GM19328 (cell line): ENCODE measurements at regions not wholly inside any gene's neighbourhood (a gene's known extent, or its start where the extent isn't known, plus 50 kb on each side); places are given as distances from the start of the nearest gene placed in this dataset.

Source experiments
- ATAC-seq: cut with Tn5 transposase; IDR thresholded peaks from one replicate; pipeline ENCODE4 v1.9.1; 2021; ENCODE audit warnings: mild to moderate bottlenecking, moderate library complexity; ENCODE audit not compliant: unreplicated experiment

DNA sequence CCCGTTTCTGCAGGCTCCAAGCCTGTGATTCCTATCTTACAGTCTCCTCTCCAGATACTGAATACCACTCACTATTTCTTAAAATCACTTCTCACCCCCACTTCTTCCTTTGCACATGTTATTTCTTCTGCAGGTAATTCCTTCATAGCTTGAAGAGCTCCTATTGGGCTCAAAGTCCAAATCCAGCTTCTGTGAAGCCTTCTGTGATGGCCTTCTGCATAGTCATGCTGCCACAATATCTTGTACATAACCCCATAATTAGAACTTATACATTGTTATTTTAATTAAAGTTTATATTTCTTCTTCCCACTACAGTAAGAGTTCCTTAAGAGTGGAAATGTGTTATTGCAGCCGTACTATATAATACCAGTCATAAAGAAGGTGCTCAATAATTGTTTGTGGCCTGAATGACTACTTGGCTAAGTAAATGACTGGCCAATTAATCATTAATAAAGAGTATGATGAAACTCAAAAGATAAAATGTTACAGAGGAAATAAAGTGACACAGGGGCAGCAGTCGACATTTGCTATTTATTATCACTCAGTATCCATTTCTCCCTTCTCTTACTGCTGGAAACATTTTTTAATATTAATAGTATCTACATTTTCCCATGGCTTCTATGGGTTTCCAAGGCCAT lies 886.6 kb downstream of the TTLL7 start:
- ATAC-seq, result no peak

DNA sequence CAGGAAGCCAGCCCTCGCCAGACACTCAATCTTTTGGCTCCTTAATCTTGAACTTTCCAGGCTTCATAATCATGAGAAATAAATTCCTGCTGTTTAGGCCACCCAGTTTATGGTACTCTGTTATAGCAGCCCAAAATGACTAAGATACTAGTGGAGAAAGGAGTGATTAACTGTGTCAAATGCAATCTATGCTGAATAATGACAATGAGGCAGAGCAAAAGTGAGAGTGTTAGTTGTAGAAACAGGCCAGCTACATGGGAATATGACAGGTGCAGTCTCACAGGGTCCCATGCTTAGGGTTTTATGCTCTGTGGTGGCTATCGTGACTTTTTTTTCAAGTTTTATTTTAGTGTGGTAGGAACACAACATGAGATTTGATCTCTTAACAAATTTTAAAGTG lies 888.8 kb downstream of the TTLL7 start:
- ATAC-seq, result no peak

DNA sequence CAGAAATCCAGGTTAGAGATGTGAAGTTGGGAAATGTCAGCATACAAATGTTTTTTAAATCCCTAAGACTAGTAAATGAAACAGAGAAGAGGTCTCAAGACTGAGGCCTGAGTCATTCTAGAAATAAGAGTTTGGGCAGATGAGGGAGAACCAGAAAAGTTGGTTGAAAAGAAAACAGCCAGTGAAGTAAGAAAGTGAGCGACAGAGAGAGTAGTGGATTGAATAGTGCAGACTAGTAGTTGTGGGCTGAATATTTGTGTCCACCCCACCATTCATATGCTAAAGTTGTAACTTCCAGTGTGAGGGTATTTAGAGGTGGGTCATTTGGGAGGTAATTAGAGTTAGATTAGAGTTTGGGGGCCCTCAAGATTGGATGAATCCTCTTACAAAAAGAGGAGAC lies 889.2 kb downstream of the TTLL7 start:
- no peak for ATAC-seq

DNA sequence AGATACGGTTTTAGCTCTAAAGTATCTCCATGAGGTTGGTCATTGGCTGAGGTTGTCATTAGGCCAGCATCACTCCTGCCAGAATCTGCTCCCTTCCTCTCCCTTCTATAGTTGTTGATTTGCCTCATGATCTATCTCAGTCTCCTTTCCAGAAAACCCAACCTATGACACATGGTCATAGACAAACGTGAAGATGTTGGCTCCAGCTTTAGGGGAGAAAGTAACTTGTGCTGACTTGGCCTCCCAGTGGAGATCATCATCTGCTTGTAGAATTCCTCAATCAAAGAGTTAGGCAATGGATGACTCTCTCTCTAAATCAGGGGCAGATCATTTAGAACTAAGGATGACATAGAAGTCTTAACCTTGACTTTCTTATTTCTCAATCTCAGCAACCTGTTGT lies 894.4 kb downstream of the TTLL7 start:
- no peak for ATAC-seq

DNA sequence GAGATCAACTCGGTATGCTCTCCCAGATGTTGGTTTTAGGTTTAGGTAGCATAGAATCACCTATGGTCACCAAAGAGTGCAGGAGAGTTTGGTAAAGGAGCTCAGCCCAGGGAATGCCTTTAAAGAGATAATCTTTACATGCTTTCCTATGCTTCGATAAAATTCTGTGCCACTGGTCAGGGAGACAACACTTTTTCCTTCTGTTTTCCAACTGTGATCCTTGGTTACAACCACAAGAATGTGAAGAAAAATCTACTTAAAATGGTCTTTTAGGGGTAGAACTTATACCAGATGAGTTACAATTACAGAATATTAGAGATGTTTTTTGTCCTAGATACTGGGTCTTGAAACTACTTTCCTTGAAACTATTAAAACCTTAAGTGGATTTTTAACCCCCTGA lies 895.6 kb downstream of the TTLL7 start:
- ATAC-seq, result no peak

DNA sequence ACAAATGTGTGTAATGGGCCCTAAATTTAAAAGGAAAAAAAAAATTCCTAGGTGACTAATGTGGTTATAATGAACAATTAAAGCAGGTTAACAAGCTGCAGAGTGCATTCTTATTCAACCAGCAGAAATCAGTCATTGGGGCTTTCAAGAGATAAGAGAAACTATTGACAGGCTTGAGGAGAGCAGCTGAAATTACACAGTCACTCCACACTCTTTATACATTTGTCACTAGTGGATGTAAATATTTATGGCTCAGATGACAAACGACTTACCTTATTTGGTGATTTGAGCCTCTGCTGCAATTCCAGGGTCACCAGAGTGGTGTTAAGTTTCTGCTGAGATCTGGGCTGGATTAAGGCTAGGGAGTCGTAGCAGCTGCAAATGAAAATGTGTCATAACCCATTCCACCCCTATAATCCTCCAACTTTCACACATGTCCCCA lies 896.3 kb downstream of the TTLL7 start:
- ATAC-seq, result no peak

DNA sequence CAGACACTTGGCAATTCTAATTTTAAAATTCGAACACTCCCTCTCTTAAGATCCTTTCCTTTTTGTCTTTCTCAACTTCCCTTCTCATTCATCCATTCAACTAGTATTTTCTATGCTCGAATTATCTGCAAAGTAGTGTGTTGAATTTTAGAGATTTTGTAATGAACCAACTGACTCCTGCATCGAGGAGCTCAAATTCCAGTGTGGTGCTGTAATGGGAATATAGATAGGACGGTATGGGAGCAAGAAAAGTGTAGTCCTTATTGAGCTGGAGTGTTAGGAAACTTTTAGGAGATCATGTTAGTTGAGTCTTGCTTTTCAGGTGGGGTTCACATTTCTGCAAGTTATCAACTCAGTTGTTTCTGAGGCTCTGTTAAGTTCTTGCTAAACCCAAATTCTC lies 897.5 kb downstream of the TTLL7 start:
- no peak for ATAC-seq

DNA sequence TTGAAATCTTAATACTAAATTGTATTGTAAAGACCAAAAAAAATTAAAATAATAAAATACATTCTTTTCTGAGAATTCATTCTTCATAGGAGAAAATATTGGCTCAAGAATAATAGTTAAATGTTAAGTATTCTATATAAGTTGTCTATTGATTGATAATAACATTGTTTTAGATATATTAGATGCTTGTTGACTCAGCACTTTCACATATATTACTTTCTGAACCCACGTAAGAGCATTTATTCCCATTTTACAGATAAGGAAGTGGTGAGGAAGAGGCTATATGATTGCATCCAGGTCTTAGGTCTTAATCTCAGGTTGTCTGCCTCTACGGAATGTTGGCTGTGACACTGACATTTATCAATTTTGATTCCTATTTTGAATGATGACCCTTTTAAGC lies 898.8 kb downstream of the TTLL7 start:
- ATAC-seq, result no peak

DNA sequence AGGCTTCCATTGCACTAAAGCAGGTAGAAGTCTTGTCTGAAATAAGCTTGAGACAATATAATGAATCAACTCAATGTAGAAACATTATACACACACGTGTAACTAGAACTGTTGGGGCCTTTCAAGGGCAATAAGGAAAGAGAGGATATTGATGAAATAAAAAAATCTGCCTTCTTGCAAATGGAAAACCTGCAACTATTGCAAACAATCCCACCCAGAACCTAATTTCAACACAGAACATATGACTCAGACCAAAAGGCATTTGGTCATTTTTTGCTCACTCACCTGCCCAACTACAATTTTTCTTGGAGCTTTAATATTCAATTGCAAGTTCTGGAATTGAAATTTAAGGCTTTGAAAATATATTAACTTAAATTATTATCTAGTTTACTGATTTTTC lies 900.1 kb downstream of the TTLL7 start:
- no peak for ATAC-seq

DNA sequence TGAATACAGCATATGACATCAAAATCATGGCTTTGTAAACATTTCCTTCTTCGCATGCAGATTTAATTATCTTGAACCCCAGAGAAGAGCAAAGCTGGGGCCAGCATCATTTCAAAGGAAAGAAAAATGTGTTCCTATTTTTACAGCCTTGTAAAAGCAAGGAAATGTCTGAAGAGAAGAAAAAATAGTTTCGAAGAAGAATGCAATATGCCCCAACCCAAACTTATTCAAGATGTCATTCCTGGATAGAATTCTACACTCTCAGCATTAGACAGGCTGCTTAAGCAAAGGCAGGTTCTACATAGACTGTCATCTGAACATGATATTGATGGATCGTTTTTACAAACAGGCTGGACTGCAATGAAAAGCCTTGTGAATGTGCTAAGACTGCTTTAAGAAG lies 900.8 kb downstream of the TTLL7 start:
- no peak for ATAC-seq

DNA sequence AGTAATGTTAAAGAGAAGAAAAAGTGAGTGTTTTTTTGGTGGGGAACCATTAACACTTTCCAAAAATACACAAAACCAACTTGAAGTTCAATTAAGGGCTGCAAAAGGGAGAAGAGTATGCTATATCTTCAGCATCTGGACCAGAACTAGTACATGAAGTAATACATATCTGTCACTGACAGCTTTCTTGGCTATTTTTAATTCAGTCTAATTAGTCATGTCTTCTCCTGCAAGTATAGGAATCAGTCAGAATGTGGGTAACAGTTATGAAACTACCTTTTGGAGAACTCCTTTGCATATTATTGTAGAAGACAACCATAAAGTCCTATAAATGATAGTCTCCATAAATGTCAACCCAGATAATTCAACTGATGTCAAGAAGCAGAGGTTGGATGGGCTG lies 901.2 kb downstream of the TTLL7 start:
- no peak for ATAC-seq

DNA sequence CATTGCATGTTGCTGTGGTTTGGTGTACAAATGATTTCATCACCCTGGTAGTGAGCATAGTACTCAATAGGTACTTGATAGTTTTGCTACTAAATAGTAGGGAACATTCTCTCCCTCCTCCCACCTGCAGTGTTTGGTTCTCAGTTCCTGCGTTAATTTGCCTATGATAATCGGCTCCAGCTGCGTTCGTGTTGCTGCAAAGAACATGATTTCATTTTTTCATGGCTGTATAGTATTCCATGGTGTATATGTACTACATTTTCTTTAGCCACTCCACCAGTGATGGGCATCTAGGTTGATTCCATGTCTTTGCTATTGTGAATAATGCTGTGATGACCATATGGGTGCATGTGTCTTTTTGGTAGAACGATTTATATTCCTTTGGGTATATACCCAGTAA lies 903.4 kb downstream of the TTLL7 start:
- ATAC-seq, result no peak

DNA sequence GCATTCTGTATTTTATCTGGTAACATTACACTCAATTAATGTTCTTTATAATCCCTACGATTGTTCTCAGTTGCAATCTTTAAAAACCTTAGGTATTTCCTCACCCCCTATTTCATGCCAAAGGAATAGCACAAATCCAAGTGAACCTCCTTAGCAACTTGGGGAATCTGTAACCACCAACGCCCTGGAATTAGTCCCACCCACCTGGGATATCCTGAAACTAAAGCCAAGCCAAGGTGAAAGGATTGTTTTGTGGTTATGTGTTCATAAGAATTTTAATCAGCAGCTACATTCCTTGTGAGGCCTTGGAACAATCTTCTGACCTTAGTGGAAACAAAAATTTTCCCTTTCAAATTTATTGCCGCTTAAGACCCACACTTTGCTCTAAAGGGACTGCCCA lies 908.7 kb downstream of the TTLL7 start:
- ATAC-seq, result no peak

DNA sequence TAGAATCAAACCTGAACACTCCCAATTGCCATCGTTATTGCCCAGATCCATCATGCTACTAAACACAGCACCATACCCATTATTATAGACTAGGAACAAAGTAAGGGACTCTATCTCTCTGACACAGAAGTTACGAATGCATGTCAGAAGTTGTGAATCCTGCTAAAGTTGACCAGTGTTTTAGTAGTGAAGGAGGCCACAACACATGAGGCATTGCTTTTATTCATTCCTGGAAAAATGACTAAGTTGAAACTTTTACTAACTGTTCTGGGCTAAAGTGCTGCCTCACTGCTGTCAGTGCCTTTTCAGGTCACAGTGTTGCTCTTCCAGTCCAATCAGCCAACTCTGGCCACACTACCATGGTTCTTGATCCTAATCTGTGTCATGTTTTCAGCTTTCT lies 911.1 kb downstream of the TTLL7 start:
- no peak for ATAC-seq

DNA sequence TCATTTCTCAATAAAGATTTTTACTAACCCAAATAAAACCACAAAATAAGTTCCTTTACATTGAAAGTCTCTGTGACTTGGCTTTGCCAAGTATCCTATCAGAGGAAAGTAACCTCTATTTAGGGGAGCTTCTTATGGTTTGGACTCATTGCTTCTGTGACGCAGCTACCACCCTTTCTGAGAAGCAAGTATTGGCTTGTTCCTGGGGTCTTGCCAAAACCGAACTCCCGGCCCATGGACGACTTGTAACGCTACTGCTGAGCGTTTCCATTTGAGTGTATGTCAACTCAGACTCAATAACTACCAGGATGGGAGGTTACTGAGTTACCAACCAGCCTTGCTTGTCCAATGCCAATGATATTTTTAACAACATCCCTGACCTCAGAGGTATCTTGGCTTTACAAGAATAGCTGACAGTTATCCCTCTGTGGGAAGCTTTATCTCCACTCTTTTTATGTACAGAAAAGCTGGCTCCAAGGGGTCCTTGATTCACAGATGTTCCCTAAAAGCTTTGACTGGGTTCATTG lies 911.9 kb downstream of the TTLL7 start:
- no peak for ATAC-seq

DNA sequence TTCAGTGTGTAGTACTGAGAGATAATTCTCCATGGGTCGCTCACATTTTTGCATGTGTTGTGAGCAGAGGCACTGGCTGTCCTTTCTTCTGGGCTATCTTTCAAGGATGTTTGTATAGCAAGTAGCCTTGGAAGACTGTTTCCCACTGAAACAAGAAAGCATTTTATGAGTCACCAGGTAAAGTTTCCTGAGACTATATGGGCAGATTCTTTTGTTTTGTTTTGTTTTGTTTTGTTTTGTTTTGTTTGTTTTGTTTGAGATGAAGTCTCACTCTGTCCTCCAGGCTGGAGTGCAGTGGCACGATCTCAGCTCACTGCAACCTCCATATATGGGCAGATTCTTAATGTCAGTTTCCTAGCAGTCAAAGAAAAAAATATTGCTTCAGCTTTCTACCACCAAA lies 912.6 kb downstream of the TTLL7 start:
- no peak for ATAC-seq

DNA sequence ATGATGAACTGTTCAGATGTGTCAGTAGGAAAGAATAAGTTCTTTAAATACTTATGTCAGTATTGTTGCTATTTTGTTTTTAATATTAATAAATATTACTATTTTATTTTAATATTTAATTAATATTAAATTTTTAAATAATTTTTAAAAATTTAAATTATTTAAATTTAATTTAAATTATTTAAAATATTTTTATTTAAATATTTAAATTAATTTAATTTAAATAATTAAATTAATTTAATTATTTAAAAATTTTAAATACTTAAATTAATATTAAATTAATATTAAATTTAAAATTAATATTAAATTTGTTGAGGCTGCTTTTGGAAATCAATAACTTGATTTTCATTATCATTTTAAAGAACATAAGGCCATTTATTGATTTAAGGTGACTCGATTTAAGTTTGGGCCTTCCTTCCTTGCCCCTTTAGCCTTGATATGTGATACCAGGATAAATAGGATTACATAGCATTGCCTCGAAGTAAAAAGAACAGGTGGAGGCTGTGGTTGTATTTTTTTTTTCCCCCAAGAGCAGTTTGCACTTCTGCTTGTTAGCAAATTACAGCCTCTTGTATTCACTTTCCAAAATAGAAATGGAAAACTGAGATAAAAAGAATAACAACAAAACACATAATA lies 915.2 kb downstream of the TTLL7 start:
- no peak for ATAC-seq

DNA sequence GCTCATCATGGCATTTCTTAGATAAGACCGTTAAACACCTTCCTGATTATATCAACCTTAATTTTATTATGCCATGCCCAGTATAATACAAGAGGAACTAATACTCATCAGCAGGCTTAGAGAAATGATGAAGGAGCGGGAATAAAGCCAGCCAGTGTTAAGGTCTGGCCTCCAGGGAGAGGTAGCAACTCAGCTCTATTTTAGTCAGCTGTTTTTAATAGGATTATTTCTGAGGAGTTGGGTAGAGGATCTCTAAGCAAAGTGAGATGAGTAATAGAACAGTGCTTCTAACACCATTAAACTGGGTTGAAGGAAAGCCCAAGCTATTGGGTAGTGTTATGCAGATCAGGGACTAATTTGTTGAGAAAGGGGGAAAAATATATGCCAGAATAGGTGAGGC lies 921.5 kb downstream of the TTLL7 start:
- no peak for ATAC-seq

DNA sequence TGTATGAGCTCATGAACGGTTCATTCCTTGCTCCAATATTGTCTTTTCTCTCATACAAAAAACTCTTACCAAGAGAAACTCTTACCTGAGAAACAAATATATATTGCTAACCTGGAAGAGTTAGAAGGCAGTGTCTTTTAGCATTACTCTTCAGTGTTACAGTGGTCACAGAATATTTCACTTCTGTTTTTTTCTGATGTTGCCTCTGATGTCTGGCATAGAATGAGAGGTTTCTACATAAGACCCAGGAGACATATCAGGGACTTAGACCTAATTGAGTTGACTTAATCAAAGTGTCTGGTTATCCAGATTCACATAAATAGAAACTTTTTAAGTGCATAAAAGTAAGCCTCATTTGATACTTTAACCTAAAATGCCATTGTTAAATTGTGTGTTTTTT lies 923.8 kb downstream of the TTLL7 start:
- ATAC-seq, result no peak

DNA sequence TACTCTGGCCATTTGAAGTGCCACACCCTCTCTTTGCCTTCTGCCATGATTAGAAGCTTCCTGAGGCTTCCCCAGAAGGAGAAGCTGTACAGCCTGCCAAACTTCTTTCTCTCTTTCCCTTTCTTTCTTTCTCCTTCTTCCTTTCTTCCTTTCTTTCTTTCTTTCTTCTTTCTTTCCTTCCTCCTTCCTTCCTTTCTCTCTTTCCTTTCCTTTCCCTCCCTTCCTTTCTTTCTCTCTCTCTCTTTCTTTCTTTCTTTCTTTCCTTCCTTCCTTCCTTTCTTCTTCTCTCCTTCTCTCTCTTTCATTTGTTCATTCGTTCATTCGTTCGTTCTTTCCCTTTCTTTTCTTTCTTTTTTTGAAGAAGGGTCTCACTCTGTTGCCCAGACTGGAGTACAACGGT lies 931.0 kb downstream of the TTLL7 start:
- no peak for ATAC-seq

DNA sequence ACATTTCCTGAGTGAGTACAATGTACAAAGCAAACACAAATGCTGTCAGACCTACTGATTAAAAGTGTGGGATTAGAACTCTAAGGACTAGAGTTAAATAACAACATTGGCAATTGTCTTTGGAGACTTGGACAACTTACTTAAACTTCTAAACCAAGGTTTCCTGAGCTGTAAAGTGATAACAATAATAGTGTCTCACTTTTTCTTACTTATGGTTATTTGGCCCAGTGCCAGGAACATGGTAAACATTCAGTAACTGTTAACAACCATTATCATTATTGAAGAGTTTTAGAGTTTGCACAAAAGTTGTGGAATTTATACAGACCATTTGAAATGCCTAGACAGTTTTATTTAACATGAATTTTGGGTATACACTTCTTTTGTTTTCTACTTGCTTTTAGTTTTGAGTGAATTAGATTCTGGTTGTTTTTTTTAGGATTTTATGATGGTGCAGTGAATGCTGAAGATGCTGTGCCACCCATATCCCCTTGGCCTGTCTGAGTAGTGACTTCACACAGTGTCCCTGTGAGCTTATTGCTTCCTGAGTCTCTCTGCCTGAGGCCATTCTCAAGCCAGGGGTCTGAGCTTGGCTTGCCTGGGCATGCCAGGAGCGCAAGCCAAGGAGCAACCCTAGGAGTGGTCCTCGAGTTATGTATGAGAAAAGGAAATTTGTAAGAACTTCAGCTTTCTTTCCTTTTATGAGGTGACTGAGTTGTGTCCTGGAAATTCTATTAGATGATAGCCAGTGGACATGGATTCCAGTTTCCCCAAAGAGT lies 932.8 kb downstream of the TTLL7 start:
- no peak for ATAC-seq

DNA sequence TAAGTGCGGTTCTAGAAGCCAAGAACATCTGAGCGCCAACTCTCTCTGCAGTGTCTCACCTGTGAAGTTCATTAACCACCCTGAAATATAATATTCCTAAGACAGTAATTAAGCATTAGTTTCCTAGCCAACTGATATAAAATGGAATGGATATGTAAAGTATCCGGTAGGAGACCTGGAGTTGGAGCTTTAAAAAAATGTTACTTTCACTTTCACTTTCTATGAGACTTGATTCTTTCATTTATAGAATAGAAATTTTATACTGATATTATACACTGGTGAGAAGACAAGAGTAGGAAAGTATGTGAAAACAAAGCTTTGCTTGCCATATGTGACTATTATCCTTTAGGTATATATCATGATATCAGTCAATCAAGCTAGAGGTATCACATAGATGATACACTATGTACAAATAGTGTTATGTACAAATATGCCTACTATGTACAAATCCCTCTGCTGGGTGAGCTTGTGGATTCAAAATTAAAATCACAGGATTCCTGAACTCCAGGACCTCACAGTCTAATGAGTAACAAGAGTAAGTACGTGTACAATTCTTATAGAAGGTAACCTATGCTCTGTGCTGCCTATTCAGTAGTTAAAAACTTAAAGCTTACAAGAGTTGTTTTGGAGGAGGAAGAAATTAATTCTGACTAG lies 934.2 kb downstream of the TTLL7 start:
- no peak for ATAC-seq
